Right atrium auricular region (tissue), 2 donors: ENCODE measurements at regions not wholly inside any gene's neighbourhood (a gene's known extent, or its start where the extent isn't known, plus 50 kb on each side); places are given as distances from the start of the nearest gene placed in this dataset.
"Not testable (repeated sequence)": the region's sequence is repeated elsewhere in the genome, so short reads cannot be mapped to it uniquely, and the experiment has no call there.

Experiments used
- DNase-seq: peaks from one replicate; pipeline ENCODE4 v3.0.0-alpha.2; 2019; ENCODE audit warnings: low spot score
- H3K27ac ChIP-seq, 2 donors: fragments of 200-600 bp; sonication (generic); 1 replicate in 1 of 2; 2 replicates in 1 of 2; pipeline ENCODE4 v1.5.1; 2016 to 2019
- H3K27me3 ChIP-seq, 2 donors: fragments of 200-600 bp; sonication (generic); one replicate each; pipeline versions ENCODE4 v1.5.1 to v1.6.0; 2017 to 2019
- H3K36me3 ChIP-seq: fragments of 200-600 bp; sonication (generic); one replicate; pipeline ENCODE4 v1.5.1; 2016
- H3K4me1 ChIP-seq, 2 donors: fragments of 200-600 bp; sonication (generic); one replicate each; pipeline versions ENCODE4 v1.5.1 to v1.6.0; 2017 to 2019
- H3K4me3 ChIP-seq, 2 donors: fragments of 200-600 bp; sonication (generic); 1 replicate in 1 of 2; 2 replicates in 1 of 2; pipeline ENCODE4 v1.5.1; 2017 to 2019; ENCODE audit warnings: mild to moderate bottlenecking in 1 of 2, moderate library complexity in 1 of 2
- H3K9me3 ChIP-seq, 2 donors: fragments of 200-600 bp; sonication (generic); one replicate each; pipeline ENCODE4 v1.5.1; 2019
- TF ChIP-seq, protein P1 (sequence below), 2 donors: fragments of 200-600 bp; sonication (generic); IDR thresholded peaks; one replicate each; pipeline ENCODE4 v1.5.1; 2019; ENCODE audit warnings: antibody characterized with exemption in 2 of 2

DNA sequence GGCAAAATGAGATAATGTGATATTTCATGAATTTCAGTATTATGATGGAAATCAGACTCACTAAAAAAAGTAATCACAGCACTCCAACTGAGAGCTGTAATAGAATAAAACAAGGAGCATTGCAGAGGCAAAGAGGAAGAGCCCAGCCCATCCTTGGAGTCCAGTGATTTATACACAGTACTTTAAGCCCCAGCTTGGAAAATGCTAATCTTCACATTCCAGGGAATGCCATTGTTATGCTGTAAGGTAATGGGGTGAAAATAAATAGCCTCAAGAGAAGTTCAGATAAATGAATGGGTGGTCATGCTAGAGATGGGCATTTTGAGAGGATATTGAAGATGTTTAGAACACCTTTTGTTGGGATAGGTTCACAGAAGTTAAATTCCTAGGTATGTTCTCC is 190.3 kb upstream of the TAPT1 start:
- H3K27ac ChIP-seq: no peak overlapping the region
- H3K4me1 ChIP-seq: no peaks in the 10 kb centered on the region
- no peak overlapping the region for H3K4me3 ChIP-seq
- no peaks in the 10 kb centered on the region for H3K36me3 ChIP-seq
- H3K9me3 ChIP-seq: peaks cover 0 to 7% of the 10 kb centered on the region in 2 donors
- no peak for DNase-seq
- TF ChIP-seq, protein P1, sequence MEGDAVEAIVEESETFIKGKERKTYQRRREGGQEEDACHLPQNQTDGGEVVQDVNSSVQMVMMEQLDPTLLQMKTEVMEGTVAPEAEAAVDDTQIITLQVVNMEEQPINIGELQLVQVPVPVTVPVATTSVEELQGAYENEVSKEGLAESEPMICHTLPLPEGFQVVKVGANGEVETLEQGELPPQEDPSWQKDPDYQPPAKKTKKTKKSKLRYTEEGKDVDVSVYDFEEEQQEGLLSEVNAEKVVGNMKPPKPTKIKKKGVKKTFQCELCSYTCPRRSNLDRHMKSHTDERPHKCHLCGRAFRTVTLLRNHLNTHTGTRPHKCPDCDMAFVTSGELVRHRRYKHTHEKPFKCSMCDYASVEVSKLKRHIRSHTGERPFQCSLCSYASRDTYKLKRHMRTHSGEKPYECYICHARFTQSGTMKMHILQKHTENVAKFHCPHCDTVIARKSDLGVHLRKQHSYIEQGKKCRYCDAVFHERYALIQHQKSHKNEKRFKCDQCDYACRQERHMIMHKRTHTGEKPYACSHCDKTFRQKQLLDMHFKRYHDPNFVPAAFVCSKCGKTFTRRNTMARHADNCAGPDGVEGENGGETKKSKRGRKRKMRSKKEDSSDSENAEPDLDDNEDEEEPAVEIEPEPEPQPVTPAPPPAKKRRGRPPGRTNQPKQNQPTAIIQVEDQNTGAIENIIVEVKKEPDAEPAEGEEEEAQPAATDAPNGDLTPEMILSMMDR (IDR thresholded peaks at IDR 0.05): no peak
- no peaks in the 10 kb centered on the region for H3K27me3 ChIP-seq

DNA sequence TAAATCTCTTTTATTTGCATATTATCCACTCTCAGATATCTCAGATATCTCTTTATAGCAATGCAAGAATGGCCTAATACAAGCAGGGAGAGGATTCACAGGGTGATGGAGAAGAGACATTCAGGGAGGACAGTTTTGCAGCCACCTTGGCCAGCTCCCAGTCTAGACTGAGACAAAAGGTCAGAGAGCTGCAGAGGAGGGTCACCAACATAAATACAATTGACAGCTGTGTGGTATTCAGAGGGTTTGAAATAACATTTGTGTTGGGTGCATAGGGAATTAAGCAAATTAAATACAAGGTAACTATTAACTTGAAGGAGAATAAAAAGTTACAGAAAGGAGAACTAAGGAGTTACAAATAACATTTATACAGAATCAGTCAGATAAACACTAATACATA is 189.5 kb upstream of the TAPT1 start:
- TF ChIP-seq, protein P1 (IDR thresholded peaks at IDR 0.05): no peak
- H3K27me3 ChIP-seq: no peaks in the 10 kb centered on the region
- no peak overlapping the region for H3K4me3 ChIP-seq
- H3K9me3 ChIP-seq: peaks cover 0 to 7% of the 10 kb centered on the region in 2 donors
- H3K36me3 ChIP-seq: no peaks in the 10 kb centered on the region
- DNase-seq: no peak
- H3K27ac ChIP-seq: no peak overlapping the region
- no peaks in the 10 kb centered on the region for H3K4me1 ChIP-seq

DNA sequence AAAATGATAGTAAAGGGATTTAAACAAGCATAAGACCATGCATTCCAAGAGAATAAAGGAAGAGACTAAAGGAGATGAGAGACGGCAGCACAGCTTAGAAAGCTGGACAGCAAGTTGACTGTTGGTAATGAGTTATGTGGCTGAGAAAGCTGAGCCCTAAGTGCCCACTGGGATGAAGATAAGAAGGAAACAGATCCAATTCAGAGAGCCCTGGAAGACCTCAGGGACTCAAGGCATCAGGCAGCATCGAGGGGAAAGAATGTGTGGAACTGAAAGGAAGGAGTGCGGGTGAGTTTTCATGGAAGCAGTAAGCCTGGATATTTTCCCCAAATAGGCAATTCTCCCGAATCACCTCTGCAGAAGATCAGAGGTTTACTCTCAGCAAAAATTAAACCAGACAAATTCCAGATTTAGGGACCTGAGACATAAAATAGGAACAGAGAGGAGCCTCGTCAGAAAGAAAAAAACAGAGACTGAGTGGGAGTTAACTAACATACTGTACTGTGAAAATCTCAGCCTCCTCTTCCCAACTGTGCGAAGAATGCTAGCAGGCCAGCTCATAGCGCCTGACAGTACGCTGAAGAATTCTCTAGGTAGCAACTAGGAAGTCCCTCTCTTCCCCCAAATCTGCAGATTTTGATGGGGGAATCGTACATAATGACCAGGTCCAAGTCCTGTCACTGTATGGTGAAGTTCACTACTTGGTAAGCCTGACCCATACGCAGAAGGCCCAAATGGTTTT is 187.7 kb upstream of the TAPT1 start:
- Histone ChIP-seq H3K4me1 (no peaks in the 10 kb centered on the region), H3K36me3 (no peaks in the 10 kb centered on the region), H3K9me3 (no peaks in the 10 kb centered on the region), H3K4me3 (no peak overlapping the region), H3K27me3 (no peaks in the 10 kb centered on the region), H3K27ac (no peak overlapping the region)
- no peak for DNase-seq
- TF ChIP-seq, protein P1 (IDR thresholded peaks at IDR 0.05): no peak

DNA sequence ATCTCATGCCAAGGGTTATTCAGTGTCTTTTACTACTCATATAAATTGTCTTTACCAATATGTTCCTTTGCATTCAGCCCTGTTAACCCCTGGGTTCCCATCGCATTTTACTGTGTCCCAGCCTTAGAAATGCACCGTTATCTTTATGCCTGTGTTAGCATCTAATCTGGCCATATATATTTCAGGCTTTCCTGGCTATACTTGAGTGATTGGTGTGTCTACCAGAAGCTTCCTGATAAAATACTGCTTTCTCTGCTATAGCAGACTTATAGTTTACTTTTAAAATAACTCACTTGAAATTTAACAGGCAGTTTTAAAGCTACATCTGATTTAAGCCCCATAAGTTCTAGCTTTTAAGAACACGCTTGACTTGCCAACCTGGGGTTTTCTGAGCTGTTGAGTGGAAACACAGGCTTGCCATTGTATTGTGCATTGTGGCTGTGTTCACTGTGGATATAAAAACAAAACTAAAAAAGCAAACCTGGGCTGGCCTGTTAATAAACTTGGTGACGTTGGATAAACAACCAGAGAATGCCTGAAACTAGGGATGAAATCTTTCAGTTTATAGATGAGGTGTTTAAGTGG is 185.3 kb upstream of the TAPT1 start:
- Histone ChIP-seq H3K4me3 (no peak overlapping the region), H3K4me1 (no peaks in the 10 kb centered on the region), H3K36me3 (no peaks in the 10 kb centered on the region), H3K27ac (no peak overlapping the region), H3K27me3 (no peaks in the 10 kb centered on the region), H3K9me3 (no peaks in the 10 kb centered on the region)
- TF ChIP-seq, protein P1 (IDR thresholded peaks at IDR 0.05): no peak
- DNase-seq: no peak

DNA sequence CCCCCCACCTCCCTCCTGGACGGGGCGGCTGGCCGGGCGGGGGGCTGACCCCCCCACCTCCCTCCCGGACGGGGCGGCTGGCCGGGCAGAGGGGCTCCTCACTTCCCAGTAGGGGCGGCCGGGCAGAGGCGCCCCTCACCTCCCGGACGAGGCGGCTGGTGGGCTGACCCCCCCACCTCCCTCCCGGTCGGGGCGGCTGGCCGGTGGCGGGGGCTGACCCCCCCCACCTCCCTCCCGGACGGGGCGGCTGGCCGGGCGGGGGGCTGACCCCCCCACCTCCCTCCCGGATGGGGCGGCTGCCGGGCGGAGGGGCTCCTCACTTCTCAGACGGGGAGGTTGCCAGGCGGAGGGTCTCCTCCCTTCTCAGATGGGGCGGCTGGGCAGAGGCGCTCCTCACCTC is 166.9 kb upstream of the TAPT1 start:
- not testable (repeated sequence) for H3K9me3 ChIP-seq, H3K36me3 ChIP-seq, H3K4me1 ChIP-seq, H3K4me3 ChIP-seq, H3K27ac ChIP-seq, DNase-seq, H3K27me3 ChIP-seq

DNA sequence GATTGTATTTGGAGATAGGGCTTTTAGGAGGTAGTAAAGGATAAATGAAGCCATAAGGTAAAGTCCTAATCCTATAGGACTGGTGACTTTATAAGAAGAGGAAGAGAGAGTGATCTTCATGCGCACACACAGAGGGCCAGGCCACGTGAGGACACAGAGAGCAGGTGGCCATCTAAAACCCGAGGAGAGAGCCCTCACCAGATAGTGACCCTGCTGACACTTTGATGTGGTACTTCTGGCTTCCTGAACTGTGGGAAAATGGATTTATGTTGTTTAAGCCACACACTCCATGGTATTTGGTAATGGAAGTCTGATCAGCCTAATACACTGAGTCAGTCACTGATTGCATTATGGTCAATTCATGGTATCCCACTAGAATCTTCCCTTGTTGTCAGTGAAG is 164.9 kb upstream of the TAPT1 start:
- Histone ChIP-seq H3K27ac (no peak overlapping the region), H3K9me3 (no peaks in the 10 kb centered on the region), H3K4me1 (no peaks in the 10 kb centered on the region), H3K27me3 (no peaks in the 10 kb centered on the region), H3K4me3 (no peak overlapping the region), H3K36me3 (no peaks in the 10 kb centered on the region)
- TF ChIP-seq, protein P1 (IDR thresholded peaks at IDR 0.05): no peak
- DNase-seq: no peak
